ENCODE measurements at regions not wholly inside any gene's neighbourhood (a gene's known extent, or its start where the extent isn't known, plus 50 kb on each side); places are given as distances from the start of the nearest gene placed in this dataset.
"Not testable (repeated sequence)": the region's sequence is repeated elsewhere in the genome, so short reads cannot be mapped to it uniquely, and the experiment has no call there.

GRCh38 chr11:46223252-46223513 lies 54.3 kb upstream of the CREB3L1 start:
- DNase-seq, result no peak

GRCh38 chr11:46222490-46223251 lies 54.8 kb upstream of the CREB3L1 start:
- DNase-seq, result no peak

GRCh38 chr11:46220313-46220712 lies 57.1 kb upstream of the CREB3L1 start:
- no peak for DNase-seq

- DNase-seq, result no peak
Observed at GRCh38 chr11:46216765-46217089, 60.7 kb upstream of the CREB3L1 start.

- DNase-seq, result no peak
Observed at GRCh38 chr11:46216019-46216764, 61.3 kb upstream of the CREB3L1 start.

GRCh38 chr11:46215208-46215931 lies 62.1 kb upstream of the CREB3L1 start:
- DNase-seq, result no peak

- DNase-seq, result no peak
Observed at GRCh38 chr11:46212720-46213119, 64.7 kb upstream of the CREB3L1 start.

GRCh38 chr11:46210856-46211255 lies 66.6 kb upstream of the CREB3L1 start:
- DNase-seq, result no peak

- DNase-seq, result peak; percentile 20
Observed at GRCh38 chr11:46210133-46210636, 67.3 kb upstream of the CREB3L1 start.

GRCh38 chr11:46209624-46210023 lies 67.8 kb upstream of the CREB3L1 start:
- not testable (repeated sequence) for DNase-seq

- no peak for DNase-seq
Observed at GRCh38 chr11:46208803-46209202, 68.7 kb upstream of the CREB3L1 start.

GRCh38 chr11:46207270-46207669 lies 70.2 kb upstream of the CREB3L1 start:
- DNase-seq, result no peak

- not testable (repeated sequence) for DNase-seq
Observed at GRCh38 chr11:46204415-46204814, 73.0 kb upstream of the CREB3L1 start.

- no peak for DNase-seq
Observed at GRCh38 chr11:46203746-46204145, 73.7 kb upstream of the CREB3L1 start.

- DNase-seq, result no peak
Observed at GRCh38 chr11:46202696-46203391, 74.6 kb upstream of the CREB3L1 start.

GRCh38 chr11:46202149-46202548 lies 75.3 kb upstream of the CREB3L1 start:
- no peak for DNase-seq

GRCh38 chr11:46200537-46201281 lies 76.8 kb upstream of the CREB3L1 start:
- DNase-seq, result peak; percentile 7

GRCh38 chr11:46198245-46199240 lies 77.3 kb upstream of the PHF21A start:
- DNase-seq, result no peak

- no peak for DNase-seq
Observed at GRCh38 chr11:46197421-46197820, 76.2 kb upstream of the PHF21A start.

- no peak for DNase-seq
Observed at GRCh38 chr11:46188017-46188416, 66.8 kb upstream of the PHF21A start.

- peak; percentile 43 for DNase-seq
Observed at GRCh38 chr11:46183819-46184218, 62.6 kb upstream of the PHF21A start.

Measured in fibroblast of skin of right quadriceps (primary cell).